ENCODE measurements at regions not wholly inside any gene's neighbourhood (a gene's known extent, or its start where the extent isn't known, plus 50 kb on each side); places are given as distances from the start of the nearest gene placed in this dataset.

- H3K27me3 Mint-ChIP-seq = peaks cover 7% of the 10 kb centered on the region
- no peak overlapping the region for H3K27ac Mint-ChIP-seq
- CTCF ChIA-PET = no interaction called here
- intact Hi-C loops (cut with micrococcal nuclease) = no loop called here
- no peak for TF ChIP-seq CTCF (IDR thresholded peaks at IDR 0.05)
- no peak overlapping the region for H3K4me3 Mint-ChIP-seq
- H3K36me3 Mint-ChIP-seq (ENCODE audit: low read depth) = no peaks in the 10 kb centered on the region
- peaks cover 2% of the 10 kb centered on the region for H3K9me3 Mint-ChIP-seq
- ATAC-seq (ENCODE audit: low read depth) = no peak
- H3K4me1 Mint-ChIP-seq = no peaks in the 10 kb centered on the region
- POLR2A ChIA-PET = no interaction called here
- no peak for DNase-seq
Measured at GRCh38 chr15:91660174-91660649, 193.3 kb upstream of the SLCO3A1 start.

GRCh38 chr15:91664224-91664836, 189.2 kb upstream of the SLCO3A1 start:
- H3K4me3 Mint-ChIP-seq = no peak overlapping the region
- H3K27me3 Mint-ChIP-seq = no peaks in the 10 kb centered on the region
- no peak for DNase-seq
- H3K9me3 Mint-ChIP-seq = no peaks in the 10 kb centered on the region
- H3K27ac Mint-ChIP-seq = no peak overlapping the region
- no peaks in the 10 kb centered on the region for H3K4me1 Mint-ChIP-seq
- H3K36me3 Mint-ChIP-seq (ENCODE audit: low read depth) = no peaks in the 10 kb centered on the region
- no peak for TF ChIP-seq CTCF (IDR thresholded peaks at IDR 0.05)
- intact Hi-C loops (cut with micrococcal nuclease) = no loop called here
- ChIA-PET CTCF (no interaction called here), POLR2A (no interaction called here)
- no peak for ATAC-seq (ENCODE audit: low read depth)

- TF ChIP-seq CTCF (IDR thresholded peaks at IDR 0.05) = no peak
- DNase-seq (no peak), ATAC-seq (ENCODE audit: low read depth) (no peak)
- Mint-ChIP-seq H3K4me1 (no peaks in the 10 kb centered on the region), H3K9me3 (no peaks in the 10 kb centered on the region), H3K27me3 (no peaks in the 10 kb centered on the region), H3K4me3 (no peak overlapping the region), H3K27ac (no peak overlapping the region), H3K36me3 (ENCODE audit: low read depth) (no peaks in the 10 kb centered on the region)
- POLR2A ChIA-PET = no interaction called here
- CTCF ChIA-PET = no interaction called here
- intact Hi-C loops (cut with micrococcal nuclease) = no loop called here
Measured at GRCh38 chr15:91665212-91665611, 188.3 kb upstream of the SLCO3A1 start.

GRCh38 chr15:91668370-91668769, 185.1 kb upstream of the SLCO3A1 start:
- ChIA-PET CTCF (no interaction called here), POLR2A (no interaction called here)
- H3K9me3 Mint-ChIP-seq = no peaks in the 10 kb centered on the region
- intact Hi-C loops (cut with micrococcal nuclease) = no loop called here
- no peak overlapping the region for H3K27ac Mint-ChIP-seq
- DNase-seq (no peak), ATAC-seq (ENCODE audit: low read depth) (no peak)
- H3K4me1 Mint-ChIP-seq = no peaks in the 10 kb centered on the region
- no peak overlapping the region for H3K4me3 Mint-ChIP-seq
- TF ChIP-seq CTCF (IDR thresholded peaks at IDR 0.05) = no peak
- no peaks in the 10 kb centered on the region for H3K27me3 Mint-ChIP-seq
- H3K36me3 Mint-ChIP-seq (ENCODE audit: low read depth) = no peaks in the 10 kb centered on the region

- intact Hi-C loops (cut with micrococcal nuclease) = no loop called here
- no peak for DNase-seq
- no peak for TF ChIP-seq CTCF (IDR thresholded peaks at IDR 0.05)
- Mint-ChIP-seq H3K9me3 (peaks cover 11% of the 10 kb centered on the region), H3K4me1 (no peaks in the 10 kb centered on the region), H3K36me3 (ENCODE audit: low read depth) (no peaks in the 10 kb centered on the region), H3K27me3 (peaks cover 4% of the 10 kb centered on the region), H3K4me3 (no peak overlapping the region), H3K27ac (no peak overlapping the region)
- ChIA-PET POLR2A (no interaction called here), CTCF (no interaction called here)
- no peak for ATAC-seq (ENCODE audit: low read depth)
Measured at GRCh38 chr15:91670108-91670507, 183.4 kb upstream of the SLCO3A1 start.
